Mesothelial cell of epicardium (in vitro differentiated cells): ENCODE measurements at regions not wholly inside any gene's neighbourhood (a gene's known extent, or its start where the extent isn't known, plus 50 kb on each side); places are given as distances from the start of the nearest gene placed in this dataset.

ENCODE experiments used
- DNase-seq, 2 experiments: peaks; one replicate each; pipeline ENCODE4 v3.0.0; 2021; ENCODE audit warnings: low spot score in 2 of 2; ENCODE audit not compliant: unreplicated experiment in 2 of 2
- H3K27ac Mint-ChIP-seq: 2 replicates; pipeline ENCODE4 v1.8.0; 2021; ENCODE audit warnings: mixed read lengths
- H3K27me3 Mint-ChIP-seq: 2 replicates; pipeline ENCODE4 v1.8.0; 2021; ENCODE audit warnings: low read depth, mixed read lengths
- H3K36me3 Mint-ChIP-seq: 2 replicates; pipeline ENCODE4 v1.8.0; 2021; ENCODE audit warnings: mixed read lengths
- H3K4me1 Mint-ChIP-seq: 2 replicates; pipeline ENCODE4 v1.8.0; 2021; ENCODE audit warnings: mixed read lengths
- H3K4me3 Mint-ChIP-seq: 2 replicates; pipeline ENCODE4 v1.8.0; 2021; ENCODE audit warnings: mild to moderate bottlenecking, moderate library complexity, mixed read lengths
- H3K9me3 Mint-ChIP-seq: 2 replicates; pipeline ENCODE4 v1.8.0; 2021; ENCODE audit warnings: mixed read lengths
- CTCF ChIP-seq: fragments of 200-600 bp; sonication (generic); IDR thresholded peaks from one replicate; pipeline ENCODE4 v1.5.0; 2021; ENCODE audit warnings: antibody characterized with exemption; ENCODE audit not compliant: unreplicated experiment

- no peaks in the 10 kb centered on the region for H3K36me3 Mint-ChIP-seq
- H3K4me1 Mint-ChIP-seq, result peaks cover 47% of the 10 kb centered on the region
- no peaks in the 10 kb centered on the region for H3K9me3 Mint-ChIP-seq
- DNase-seq, result no peak
- H3K4me3 Mint-ChIP-seq, result no peak overlapping the region
- H3K27ac Mint-ChIP-seq, result no peak overlapping the region
- TF ChIP-seq CTCF, result no peak
- no peaks in the 10 kb centered on the region for H3K27me3 Mint-ChIP-seq
These were observed 361.5 kb upstream of the PDGFD start for GRCh38 chr11:104525416-104525815.

GRCh38 chr11:104524254-104524653, 360.3 kb upstream of the PDGFD start:
- Mint-ChIP-seq H3K27ac (no peak overlapping the region), H3K27me3 (no peaks in the 10 kb centered on the region), H3K36me3 (peaks cover under 1% of the 10 kb centered on the region)

GRCh38 chr11:104523611-104524010, 359.7 kb upstream of the PDGFD start:
- no peak for DNase-seq
- H3K4me1 Mint-ChIP-seq, result peaks cover 33% of the 10 kb centered on the region
- H3K27me3 Mint-ChIP-seq, result no peaks in the 10 kb centered on the region
- H3K9me3 Mint-ChIP-seq, result peaks cover 4% of the 10 kb centered on the region
- H3K27ac Mint-ChIP-seq, result no peak overlapping the region
- TF ChIP-seq CTCF, result no peak
- H3K36me3 Mint-ChIP-seq, result peaks cover 2% of the 10 kb centered on the region
- no peak overlapping the region for H3K4me3 Mint-ChIP-seq

More at GRCh38 chr11:104524254-104524653, 360.3 kb upstream of the PDGFD start:
- Mint-ChIP-seq H3K9me3 (peaks cover 2% of the 10 kb centered on the region), H3K4me1 (peaks cover 40% of the 10 kb centered on the region), H3K4me3 (no peak overlapping the region)
- DNase-seq, result no peak
- TF ChIP-seq CTCF, result no peak

GRCh38 chr11:104522650-104523049, 358.7 kb upstream of the PDGFD start:
- DNase-seq, result no peak
- TF ChIP-seq CTCF, result no peak
- Mint-ChIP-seq H3K27ac (no peak overlapping the region), H3K4me1 (peaks cover 27% of the 10 kb centered on the region), H3K27me3 (no peaks in the 10 kb centered on the region), H3K9me3 (peaks cover 4% of the 10 kb centered on the region), H3K36me3 (peaks cover 2% of the 10 kb centered on the region), H3K4me3 (no peak overlapping the region)

- TF ChIP-seq CTCF, result no peak
- peak overlapping the region; percentile 34 for H3K27ac Mint-ChIP-seq
- no peaks in the 10 kb centered on the region for H3K27me3 Mint-ChIP-seq
- H3K4me3 Mint-ChIP-seq, result no peak overlapping the region
- peaks cover 2% of the 10 kb centered on the region for H3K36me3 Mint-ChIP-seq
- H3K9me3 Mint-ChIP-seq, result peaks cover 4% of the 10 kb centered on the region
- H3K4me1 Mint-ChIP-seq, result peaks cover 22% of the 10 kb centered on the region
- DNase-seq, result no peak
These were observed 358.2 kb upstream of the PDGFD start for GRCh38 chr11:104522123-104522522.

GRCh38 chr11:104510169-104510568, 346.2 kb upstream of the PDGFD start:
- H3K4me3 Mint-ChIP-seq, result no peak overlapping the region
- no peaks in the 10 kb centered on the region for H3K27me3 Mint-ChIP-seq
- no peaks in the 10 kb centered on the region for H3K36me3 Mint-ChIP-seq
- no peak overlapping the region for H3K27ac Mint-ChIP-seq
- H3K9me3 Mint-ChIP-seq, result no peaks in the 10 kb centered on the region
- H3K4me1 Mint-ChIP-seq, result peaks cover 11% of the 10 kb centered on the region
- DNase-seq, result no peak
- no peak for TF ChIP-seq CTCF
